K562 (cell line): ENCODE measurements at regions not wholly inside any gene's neighbourhood (a gene's known extent, or its start where the extent isn't known, plus 50 kb on each side); places are given as distances from the start of the nearest gene placed in this dataset.

Experiments
- ATAC-seq: fragments of 200-7000 bp; cut with Tn5 transposase; 3 replicates; pipeline ENCODE4 v1.9.1; 2020; ENCODE audit warnings: moderate library complexity
- BruUV-seq: library from RNA; stranded (reverse); fragments of 400-500 nt; replicated peaks from 2 replicates; lab custom pipeline; 2021; lab: Mats Ljungman, UMichigan
- CTCF ChIA-PET: fragments of 300-600 bp; formaldehyde crosslinking; extraction: SDS; loops from one replicate; lab custom pipeline; 2021; ENCODE audit warnings: low intra/inter-chr PET ratio; lab: Yijun Ruan, JAX
- POLR2A ChIA-PET: fragments of 300-600, 350-650 bp; sonication (Branson Sonifier 250); formaldehyde crosslinking; extraction: SDS; loops from one replicate; lab custom pipeline; 2021; ENCODE audit warnings: antibody characterized with exemption, inconsistent platforms; lab: Yijun Ruan, JAX
- DNase-seq, 4 experiments: peaks; one replicate each; pipeline versions ENCODE4 v3.0.0 to v3.0.0-alpha.2; 2011 to 2018; ENCODE audit warnings: low spot score in 3 of 4, mixed read lengths in 3 of 4; ENCODE audit errors: extremely low read depth in 1 of 4
- FAIRE-seq: peaks from 2 replicates; lab custom pipeline; 2011; peaks lifted over from hg19 to GRCh38; lab: Jason Lieb, UNC
- H2AFZ ChIP-seq: 2 replicates; pipeline ENCODE4 v1.6.0; 2011; ENCODE audit warnings: low read depth, low read length, control low read depth, inconsistent platforms
- H3K27ac ChIP-seq: fragments of 200-600 bp; 3 replicates; pipeline ENCODE4 v1.8.0; 2011; ENCODE audit warnings: low read depth, mild to moderate bottlenecking, control low read depth, inconsistent platforms, low read length, moderate library complexity, mixed read lengths; ENCODE audit errors: extremely low read depth
- H3K27me3 ChIP-seq, 2 experiments: fragments of 300-600 bp in 1 of 2; 2 replicates in 1 of 2; 3 replicates in 1 of 2; pipeline versions ENCODE4 v1.6.0 to v1.8.0; 2011; ENCODE audit warnings: inconsistent platforms in 2 of 2, low read length in 2 of 2, mild to moderate bottlenecking in 1 of 2, mixed read lengths in 1 of 2, moderate library complexity in 1 of 2; ENCODE audit not compliant: control insufficient read depth in 2 of 2, insufficient read depth in 2 of 2
- H3K36me3 ChIP-seq: fragments of 300-600 bp; 3 replicates; pipeline ENCODE4 v1.8.0; 2011; ENCODE audit warnings: mild to moderate bottlenecking, low read length, inconsistent platforms; ENCODE audit not compliant: control insufficient read depth, insufficient read depth
- H3K4me1 ChIP-seq, 2 experiments: fragments of 200-600 bp in 1 of 2; replicated peaks in 1 of 2; 2 replicates in 1 of 2; 3 replicates in 1 of 2; pipeline versions ENCODE4 v1.5.1 to v1.8.0; 2011; ENCODE audit warnings: inconsistent platforms in 2 of 2, low read length in 2 of 2, mild to moderate bottlenecking in 1 of 2, mixed read lengths in 1 of 2, moderate library complexity in 1 of 2; ENCODE audit not compliant: control insufficient read depth in 2 of 2, insufficient read depth in 2 of 2
- H3K4me2 ChIP-seq: 2 replicates; pipeline ENCODE4 v1.6.1; 2011; ENCODE audit warnings: low read length, control low read depth, inconsistent platforms, mixed read lengths; ENCODE audit not compliant: insufficient read depth
- H3K4me3 ChIP-seq: fragments of 200-600 bp; sonication (generic), shearing (Covaris generic); 2 replicates; pipeline ENCODE4 v1.5.1; 2016; ENCODE audit warnings: control low read depth, inconsistent platforms
- H3K79me2 ChIP-seq: fragments of 200-600 bp; 3 replicates; pipeline ENCODE4 v1.8.0; 2011; ENCODE audit warnings: low read length, inconsistent platforms; ENCODE audit not compliant: control insufficient read depth, insufficient read depth
- H3K9ac ChIP-seq, 2 experiments: 2 replicates each; pipeline versions ENCODE4 v1.6.0 to v1.6.1; 2011; ENCODE audit warnings: low read depth in 2 of 2, low read length in 2 of 2, control low read depth in 1 of 2, inconsistent platforms in 1 of 2, mild to moderate bottlenecking in 1 of 2, mixed read lengths in 1 of 2; ENCODE audit not compliant: insufficient read depth in 1 of 2
- H3K9me1 ChIP-seq: one replicate; pipeline ENCODE4 v1.6.0; 2011; ENCODE audit warnings: inconsistent platforms, mild to moderate bottlenecking, low read length, moderate library complexity; ENCODE audit not compliant: control insufficient read depth, insufficient read depth
- H3K9me3 ChIP-seq: replicated peaks from 2 replicates; pipeline ENCODE4 v1.5.1; 2011; ENCODE audit warnings: low read depth, low read length, inconsistent platforms; ENCODE audit not compliant: control insufficient read depth, insufficient read depth
- H4K20me1 ChIP-seq: replicated peaks from 2 replicates; pipeline ENCODE4 v1.6.1; 2011; ENCODE audit warnings: low read length, inconsistent platforms, mixed read lengths; ENCODE audit not compliant: control insufficient read depth, insufficient read depth
- ARID1B ChIP-seq: fragments of 450-650 bp; IDR thresholded peaks from 2 replicates; pipeline ENCODE4 v1.6.1; 2016; ENCODE audit warnings: antibody characterized with exemption, mild to moderate bottlenecking, inconsistent platforms
- ARID2 ChIP-seq: fragments of 450-650 bp; IDR thresholded peaks from 2 replicates; pipeline ENCODE4 v1.6.1; 2017; ENCODE audit warnings: antibody characterized with exemption, mild to moderate bottlenecking
- GABPB1 ChIP-seq: sonication (generic); formaldehyde crosslinking; IDR thresholded peaks from 2 replicates; pipeline ENCODE4 v1.8.0; 2022; ENCODE audit warnings: mild to moderate bottlenecking, missing genetic modification reagents
- HDAC8 ChIP-seq: fragments of 450-650 bp; IDR thresholded peaks from 2 replicates; pipeline ENCODE4 v1.6.1; 2016; ENCODE audit warnings: mild to moderate bottlenecking, missing genetic modification characterization, moderate library complexity, missing compliant biosample characterization
- IRF2 ChIP-seq: sonication (generic); formaldehyde crosslinking; IDR thresholded peaks from 2 replicates; pipeline ENCODE4 v1.8.1; 2022; ENCODE audit warnings: mild to moderate bottlenecking, missing genetic modification reagents
- JUND ChIP-seq, 2 experiments: IDR thresholded peaks; 2 replicates in 1 of 2; 3 replicates in 1 of 2; pipeline ENCODE4 v1.6.1; 2011; ENCODE audit warnings: borderline replicate concordance in 2 of 2, low read depth in 2 of 2, low read length in 2 of 2, improper control_type of control experiment in 1 of 2, missing biosample characterization in 1 of 2, missing genetic modification characterization in 1 of 2, missing genetic modification reagents in 1 of 2
- SLC30A9 ChIP-seq: fragments of 250-450 bp; sonication (Bioruptor Pico); IDR thresholded peaks from 2 replicates; pipeline ENCODE4 v1.8.0; 2022; ENCODE audit warnings: mild to moderate bottlenecking, moderate library complexity
- TOE1 ChIP-seq, 2 experiments: fragments of 450-650 bp in 1 of 2; sonication (generic) in 1 of 2; formaldehyde crosslinking in 1 of 2; IDR thresholded peaks; 2 replicates each; pipeline versions ENCODE4 v1.7.1 to v1.8.0; 2016 to 2022; ENCODE audit warnings: borderline replicate concordance in 2 of 2, mild to moderate bottlenecking in 2 of 2, antibody characterized with exemption in 1 of 2, inconsistent platforms in 1 of 2, low read depth in 1 of 2, missing genetic modification reagents in 1 of 2, moderate library complexity in 1 of 2
- WGBS: fragments of 100-300 bp; shearing (Covaris generic); methylation state at CpG from one replicate; pipeline ENCODE4 v1.1.6; 2016; ENCODE audit warnings: low coverage, mixed read lengths; ENCODE audit not compliant: insufficient coverage; ENCODE audit errors: missing lambda C conversion rate; 5-methylcytosine and 5-hydroxymethylcytosine counted together
- in situ Hi-C: fragments of 300-500 bp; cut with MboI; formaldehyde crosslinking; loops from 4 replicates; pipeline ENCODE4 v1.15.0; 2018; ENCODE audit warnings: inconsistent platforms, mixed read lengths
- intact Hi-C: fragments of 100-400 bp; cut with micrococcal nuclease; formaldehyde crosslinking; loops from 2 replicates; pipeline ENCODE4 v1.14.2; 2022

DNA sequence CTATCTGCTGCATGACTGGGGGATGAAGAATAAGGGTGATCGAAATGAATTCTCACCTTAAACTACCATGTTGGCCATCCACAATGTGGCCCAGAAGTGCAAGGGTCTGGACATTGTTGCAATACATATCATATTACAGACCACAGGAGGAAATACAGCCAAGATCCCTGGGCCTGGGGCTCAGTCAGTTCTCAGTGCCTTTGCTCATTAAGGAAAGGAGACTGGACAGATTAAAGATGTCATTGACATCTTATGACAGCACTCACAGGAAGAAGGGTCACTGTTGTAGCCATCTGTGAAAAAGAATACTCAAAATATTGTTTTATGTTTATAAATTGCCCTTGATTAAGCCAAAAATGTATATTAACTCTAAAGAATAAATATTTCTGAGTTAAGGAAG lies 1345.2 kb downstream of the FSTL5 start:
- Histone ChIP-seq H3K9me3 (no peaks in the 10 kb centered on the region), H3K4me2 (no peak overlapping the region), H3K4me1 (no peaks in the 10 kb centered on the region), H3K36me3 (no peaks in the 10 kb centered on the region), H3K27ac (no peak overlapping the region), H3K9me1 (no peaks in the 10 kb centered on the region)
- ATAC-seq (no peak), DNase-seq (no peak), FAIRE-seq (no peak)
- WGBS: no CpG with 5 or more reads among the region's 1 CpG
- in situ Hi-C loops (no loop called here), intact Hi-C loops (no loop called here)
- CTCF ChIA-PET: no interaction called here
- TF ChIP-seq GABPB1: no peak
- TF ChIP-seq TOE1 (IDR thresholded peaks at IDR 0.05; ENCODE audit: borderline replicate concordance): no peak
- TF ChIP-seq TOE1 (CRISPR knock-in tag; IDR thresholded peaks at IDR 0.05; ENCODE audit: borderline replicate concordance, low read depth): no peak
- TF ChIP-seq HDAC8 (tag): no peak
- TF ChIP-seq, all 486 proteins: peak for 0
- Histone ChIP-seq H3K27me3 (no peaks in the 10 kb centered on the region), H3K4me3 (no peak overlapping the region), H3K79me2 (no peaks in the 10 kb centered on the region), H3K9ac (no peak overlapping the region), H2AFZ (no peak overlapping the region), H4K20me1 (no peaks in the 10 kb centered on the region)
- no TSS peak for BruUV-seq
- POLR2A ChIA-PET: no interaction called here

DNA sequence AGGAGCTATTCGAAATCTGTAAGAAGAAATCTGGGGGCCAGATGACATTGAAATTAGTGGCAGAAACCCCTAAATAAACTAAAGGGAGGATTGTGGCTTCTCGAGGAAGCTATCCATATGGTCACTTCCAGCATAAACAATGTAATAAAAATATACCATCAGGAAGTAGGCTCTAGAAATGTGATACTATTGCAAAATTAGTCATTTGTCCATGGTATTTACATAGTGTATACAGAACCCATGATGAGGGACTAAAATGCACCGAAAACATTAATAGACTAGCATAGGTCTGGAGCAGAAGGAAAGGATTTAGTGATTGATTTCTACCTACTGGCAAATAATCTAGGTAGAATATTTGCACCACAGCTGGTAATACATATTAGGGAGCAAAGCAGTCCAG lies 1344.0 kb downstream of the FSTL5 start:
- TF ChIP-seq ARID2 (no peak), JUND (IDR thresholded peaks at IDR 0.05; ENCODE audit: borderline replicate concordance, low read depth, low read length) (no peak), JUND (tag; IDR thresholded peaks at IDR 0.05; ENCODE audit: borderline replicate concordance, low read depth, low read length) (no peak), ARID1B (no peak), IRF2 (CRISPR knock-in tag) (no peak), SLC30A9 (no peak)
- 5% methylated on average over 3 of the region's 3 CpGs for WGBS
- Histone ChIP-seq H3K27me3 (no peaks in the 10 kb centered on the region), H3K4me3 (no peak overlapping the region), H3K9me3 (no peaks in the 10 kb centered on the region), H3K9ac (no peak overlapping the region), H2AFZ (no peak overlapping the region), H4K20me1 (no peaks in the 10 kb centered on the region), H3K4me1 (no peaks in the 10 kb centered on the region), H3K27ac (no peak overlapping the region), H3K36me3 (no peaks in the 10 kb centered on the region), H3K79me2 (no peaks in the 10 kb centered on the region), H3K4me2 (no peak overlapping the region), H3K9me1 (no peaks in the 10 kb centered on the region)
- CTCF ChIA-PET: no interaction called here
- in situ Hi-C loops (no loop called here), intact Hi-C loops (no loop called here)
- no TSS peak for BruUV-seq
- POLR2A ChIA-PET: no interaction called here
- DNase-seq: no peak
- FAIRE-seq: no peak
- ATAC-seq: no peak
